Panc1 (cell line): ENCODE measurements at regions not wholly inside any gene's neighbourhood (a gene's known extent, or its start where the extent isn't known, plus 50 kb on each side); places are given as distances from the start of the nearest gene placed in this dataset.
"Not testable (repeated sequence)": the region's sequence is repeated elsewhere in the genome, so short reads cannot be mapped to it uniquely, and the experiment has no call there.

Source experiments
- CTCF ChIP-seq: fragments of 450-650 bp; IDR thresholded peaks from 2 replicates; pipeline ENCODE4 v1.5.1; 2017; ENCODE audit warnings: mild to moderate bottlenecking
- POLR2AphosphoS5 ChIP-seq: IDR thresholded peaks from 2 replicates; pipeline ENCODE4 v1.6.1; 2012; ENCODE audit warnings: mild to moderate bottlenecking, low read depth, low read length, moderate library complexity
- REST ChIP-seq, 2 experiments: IDR thresholded peaks; 2 replicates each; pipeline ENCODE4 v1.6.1; 2011 to 2012; ENCODE audit warnings: low read depth in 2 of 2, control low read depth in 1 of 2, low read length in 1 of 2, mild to moderate bottlenecking in 1 of 2, moderate library complexity in 1 of 2; ENCODE audit not compliant: insufficient read depth in 1 of 2
- TCF7L2 ChIP-seq: IDR thresholded peaks from 2 replicates; pipeline ENCODE4 v1.6.1; 2011; ENCODE audit warnings: mild to moderate bottlenecking, low read depth, low read length, inconsistent platforms

- TF ChIP-seq CTCF; POLR2AphosphoS5; REST (IDR thresholded peaks at IDR 0.05; ENCODE audit: insufficient read depth in 1 of 2, low read depth in 2 of 2, low read length in 1 of 2); TCF7L2: not testable (repeated sequence)
Observed at GRCh38 chr2:107747199-107747963, 79.3 kb upstream of the RGPD4 start.
